GM12891 (cell line): ENCODE measurements at regions not wholly inside any gene's neighbourhood (a gene's known extent, or its start where the extent isn't known, plus 50 kb on each side); places are given as distances from the start of the nearest gene placed in this dataset.

Experiments used
- PAX5 ChIP-seq: IDR thresholded peaks from 2 replicates; pipeline ENCODE4 v1.6.1; 2011; ENCODE audit warnings: low read length, moderate library complexity, mild to moderate bottlenecking; ENCODE audit not compliant: insufficient read depth, severe bottlenecking
- POLR2A ChIP-seq: IDR thresholded peaks from 2 replicates; pipeline ENCODE4 v1.6.1; 2011; ENCODE audit warnings: low read depth, low read length, control low read depth
- POLR2AphosphoS5 ChIP-seq: IDR thresholded peaks from 2 replicates; pipeline ENCODE4 v1.6.1; 2011; ENCODE audit warnings: low read depth, low read length, control low read depth

- TF ChIP-seq POLR2A (no peak), POLR2AphosphoS5 (no peak), PAX5 (no peak)
These were observed 799.7 kb upstream of the SPRY2 start for GRCh38 chr13:81140675-81141074.
